Loucy (cell line): ENCODE measurements at regions not wholly inside any gene's neighbourhood (a gene's known extent, or its start where the extent isn't known, plus 50 kb on each side); places are given as distances from the start of the nearest gene placed in this dataset.

ENCODE experiments used
- H2AFZ ChIP-seq: fragments of 200-600 bp; sonication (generic); 2 replicates; pipeline ENCODE4 v1.6.0; 2016; ENCODE audit warnings: antibody characterized with exemption, mild to moderate bottlenecking, low read length, moderate library complexity
- H3F3A ChIP-seq: fragments of 200-600 bp; 2 replicates; pipeline ENCODE4 v1.6.0; 2016; ENCODE audit warnings: antibody characterized with exemption, low read depth, mild to moderate bottlenecking
- H3K27me3 ChIP-seq: fragments of 200-600 bp; sonication (generic); 2 replicates; pipeline ENCODE4 v1.6.1; 2014; ENCODE audit warnings: low read length, mild to moderate bottlenecking; ENCODE audit not compliant: insufficient read depth, poor library complexity, severe bottlenecking
- H3K36me3 ChIP-seq: fragments of 200-600 bp; sonication (generic); 2 replicates; pipeline ENCODE4 v1.6.1; 2016; ENCODE audit warnings: low read length; ENCODE audit not compliant: insufficient read depth
- H3K4me1 ChIP-seq: fragments of 200-600 bp; sonication (generic); 2 replicates; pipeline ENCODE4 v1.5.1; 2014; ENCODE audit warnings: low read length, mild to moderate bottlenecking; ENCODE audit not compliant: insufficient read depth, poor library complexity, severe bottlenecking
- H3K4me2 ChIP-seq: fragments of 200-600 bp; sonication (generic); 2 replicates; pipeline ENCODE4 v1.6.0; 2014; ENCODE audit warnings: antibody characterized with exemption, low read length, low read depth, mild to moderate bottlenecking; ENCODE audit not compliant: poor library complexity, severe bottlenecking
- H3K4me3 ChIP-seq: fragments of 200-600 bp; sonication (generic); 2 replicates; pipeline ENCODE4 v1.5.1; 2014; ENCODE audit warnings: low read length, mild to moderate bottlenecking, mixed read lengths; ENCODE audit not compliant: poor library complexity, severe bottlenecking
- H3K79me2 ChIP-seq: fragments of 200-600 bp; sonication (generic); 2 replicates; pipeline ENCODE4 v1.6.1; 2014; ENCODE audit warnings: low read length; ENCODE audit not compliant: insufficient read depth
- H3K9ac ChIP-seq: fragments of 200-600 bp; sonication (generic); 2 replicates; pipeline ENCODE4 v1.6.0; 2014; ENCODE audit warnings: mild to moderate bottlenecking, low read depth, low read length, moderate library complexity; ENCODE audit not compliant: poor library complexity, severe bottlenecking
- H3K9me2 ChIP-seq: fragments of 200-600 bp; sonication (generic); replicated peaks from 2 replicates; pipeline ENCODE4 v1.6.1; 2016; ENCODE audit warnings: low read depth, low read length, mixed read lengths
- H3K9me3 ChIP-seq: fragments of 200-600 bp; sonication (generic); 2 replicates; pipeline ENCODE4 v1.6.1; 2014; ENCODE audit warnings: mild to moderate bottlenecking, antibody characterized with exemption, low read length, low read depth; ENCODE audit not compliant: insufficient read depth
- H4K20me1 ChIP-seq: fragments of 200-600 bp; sonication (generic); 2 replicates; pipeline ENCODE4 v1.6.0; 2014; ENCODE audit warnings: antibody characterized with exemption, low read length, mild to moderate bottlenecking; ENCODE audit not compliant: insufficient read depth, poor library complexity, severe bottlenecking
- EZH2phosphoT487 ChIP-seq: fragments of 200-600 bp; IDR thresholded peaks from 2 replicates; pipeline ENCODE4 v1.6.1; 2018; ENCODE audit warnings: antibody characterized with exemption, mild to moderate bottlenecking, moderate library complexity, borderline replicate concordance
- TF ChIP-seq, protein P1 (sequence below): fragments of 200-600 bp; sonication (generic); conservative IDR thresholded peaks from 2 replicates; pipeline ENCODE4 v1.5.1; 2014; ENCODE audit warnings: mild to moderate bottlenecking, antibody characterized with exemption, low read length

DNA sequence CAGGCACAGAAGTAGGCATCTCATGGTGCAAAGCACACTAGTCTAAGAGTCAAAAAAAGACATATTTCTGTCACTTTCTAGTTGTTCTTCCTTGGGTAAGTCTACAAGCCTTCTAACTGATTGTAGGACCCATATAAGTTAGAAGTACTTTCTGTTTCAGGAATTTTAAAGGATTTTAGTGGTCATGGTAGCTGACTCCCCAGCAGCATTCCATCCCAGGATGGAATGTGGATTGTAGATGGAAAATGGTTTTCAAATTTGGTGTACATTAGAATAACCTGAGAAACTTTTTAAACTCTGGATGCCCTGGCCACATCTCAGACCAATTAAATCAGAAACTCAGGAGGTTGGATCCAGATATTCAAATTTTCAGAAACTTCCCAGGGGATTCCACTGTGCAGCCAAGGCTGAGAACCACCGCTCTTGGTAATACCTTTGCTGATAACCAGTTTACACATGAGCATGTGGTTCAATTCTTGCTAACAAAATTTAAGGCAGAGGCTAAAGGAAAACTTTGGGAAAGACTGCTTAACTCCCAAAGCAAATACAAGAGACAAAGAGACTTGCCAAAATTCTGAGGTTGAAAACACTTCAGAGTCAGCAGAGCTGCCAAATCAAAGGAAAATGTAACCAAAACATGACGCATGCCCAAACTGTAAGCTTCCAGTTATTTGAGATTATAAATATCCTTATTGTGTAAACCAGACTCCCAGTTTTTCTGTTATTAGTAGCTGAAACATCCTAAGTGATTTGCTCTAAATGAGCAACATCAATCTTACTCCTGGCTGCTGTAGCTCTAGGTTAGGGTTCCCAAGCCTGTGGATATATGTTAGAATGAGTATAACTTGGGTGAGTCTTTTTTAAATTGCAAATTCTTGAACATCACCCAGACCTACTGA, 145.4 kb upstream of the MTAP start:
- Histone ChIP-seq H3F3A (no peaks in the 10 kb centered on the region), H3K9me3 (no peaks in the 10 kb centered on the region), H2AFZ (no peak overlapping the region)

DNA sequence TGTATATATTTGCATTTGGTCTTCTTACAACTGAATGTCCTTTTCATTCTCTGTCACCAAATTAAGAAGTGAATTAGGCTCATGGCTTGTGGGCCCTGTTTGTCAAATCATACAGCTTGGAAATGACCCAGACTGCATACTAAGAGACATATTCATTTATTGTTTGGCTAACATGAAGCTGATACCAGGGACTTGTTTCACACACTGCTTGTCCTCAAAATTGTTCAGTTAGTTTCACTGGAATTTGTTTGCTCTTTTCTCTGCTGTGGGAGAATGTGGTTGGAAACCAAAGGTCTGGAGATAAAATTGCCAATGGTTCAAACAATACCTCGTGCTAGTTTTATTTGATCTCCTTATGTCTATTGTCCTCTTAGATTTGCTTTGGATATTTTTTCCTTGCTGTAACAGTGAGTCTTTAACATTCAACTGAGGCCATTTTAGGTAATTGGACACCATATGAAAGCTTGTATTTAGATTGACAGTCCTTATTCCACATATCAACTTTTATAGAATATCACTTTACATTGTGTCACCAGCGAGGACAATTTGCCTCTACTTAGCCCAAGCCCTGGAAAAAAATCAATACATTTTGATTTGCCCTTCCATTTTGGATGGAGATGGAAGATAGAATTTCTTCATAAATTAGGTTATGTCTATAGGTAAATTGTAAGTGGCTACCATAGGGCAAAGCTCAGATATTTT, 144.3 kb upstream of the MTAP start:
- Histone ChIP-seq H3K4me3 (no peak overlapping the region), H3K9me3 (no peaks in the 10 kb centered on the region), H3K79me2 (no peaks in the 10 kb centered on the region), H3K9me2 (no peaks in the 10 kb centered on the region), H2AFZ (no peak overlapping the region), H4K20me1 (no peaks in the 10 kb centered on the region), H3K9ac (no peak overlapping the region), H3F3A (no peaks in the 10 kb centered on the region), H3K4me2 (no peak overlapping the region), H3K27me3 (no peaks in the 10 kb centered on the region), H3K4me1 (no peaks in the 10 kb centered on the region), H3K36me3 (no peaks in the 10 kb centered on the region)
- TF ChIP-seq EZH2phosphoT487 = no peak
- TF ChIP-seq, protein P1, sequence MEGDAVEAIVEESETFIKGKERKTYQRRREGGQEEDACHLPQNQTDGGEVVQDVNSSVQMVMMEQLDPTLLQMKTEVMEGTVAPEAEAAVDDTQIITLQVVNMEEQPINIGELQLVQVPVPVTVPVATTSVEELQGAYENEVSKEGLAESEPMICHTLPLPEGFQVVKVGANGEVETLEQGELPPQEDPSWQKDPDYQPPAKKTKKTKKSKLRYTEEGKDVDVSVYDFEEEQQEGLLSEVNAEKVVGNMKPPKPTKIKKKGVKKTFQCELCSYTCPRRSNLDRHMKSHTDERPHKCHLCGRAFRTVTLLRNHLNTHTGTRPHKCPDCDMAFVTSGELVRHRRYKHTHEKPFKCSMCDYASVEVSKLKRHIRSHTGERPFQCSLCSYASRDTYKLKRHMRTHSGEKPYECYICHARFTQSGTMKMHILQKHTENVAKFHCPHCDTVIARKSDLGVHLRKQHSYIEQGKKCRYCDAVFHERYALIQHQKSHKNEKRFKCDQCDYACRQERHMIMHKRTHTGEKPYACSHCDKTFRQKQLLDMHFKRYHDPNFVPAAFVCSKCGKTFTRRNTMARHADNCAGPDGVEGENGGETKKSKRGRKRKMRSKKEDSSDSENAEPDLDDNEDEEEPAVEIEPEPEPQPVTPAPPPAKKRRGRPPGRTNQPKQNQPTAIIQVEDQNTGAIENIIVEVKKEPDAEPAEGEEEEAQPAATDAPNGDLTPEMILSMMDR = no peak

More for the DNA sequence above, 145.4 kb upstream of the MTAP start:
- Histone ChIP-seq H4K20me1 (no peaks in the 10 kb centered on the region), H3K9ac (no peak overlapping the region), H3K4me2 (no peak overlapping the region), H3K27me3 (no peaks in the 10 kb centered on the region), H3K4me1 (no peaks in the 10 kb centered on the region), H3K79me2 (no peaks in the 10 kb centered on the region), H3K36me3 (no peaks in the 10 kb centered on the region), H3K9me2 (no peaks in the 10 kb centered on the region), H3K4me3 (no peak overlapping the region)
- TF ChIP-seq EZH2phosphoT487 = no peak
- TF ChIP-seq, protein P1 = no peak

DNA sequence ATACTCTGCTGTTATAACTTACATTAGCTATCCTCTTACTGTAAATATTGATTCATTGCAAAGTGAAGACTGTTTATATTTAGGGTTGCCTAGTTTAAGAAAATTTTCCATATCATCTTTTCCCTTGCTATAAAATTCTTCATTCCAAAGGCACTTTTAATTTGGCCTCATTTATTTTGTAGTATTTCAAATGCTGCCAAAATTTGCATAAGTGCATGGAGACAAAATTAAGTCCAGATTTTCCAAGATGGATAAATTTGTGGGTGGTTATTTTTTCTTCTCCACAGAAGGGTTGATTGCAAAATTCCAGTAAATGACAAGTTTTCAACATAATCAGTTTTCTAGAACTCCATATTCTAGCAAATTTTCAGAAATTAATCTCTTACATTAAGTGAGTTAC, 141.5 kb upstream of the MTAP start:
- Histone ChIP-seq H4K20me1 (no peaks in the 10 kb centered on the region), H3K9me2 (no peaks in the 10 kb centered on the region), H3F3A (no peaks in the 10 kb centered on the region), H2AFZ (no peak overlapping the region), H3K36me3 (no peaks in the 10 kb centered on the region), H3K4me1 (no peaks in the 10 kb centered on the region), H3K4me3 (no peak overlapping the region), H3K9ac (no peak overlapping the region), H3K79me2 (no peaks in the 10 kb centered on the region), H3K4me2 (no peak overlapping the region), H3K27me3 (no peaks in the 10 kb centered on the region), H3K9me3 (no peaks in the 10 kb centered on the region)
- TF ChIP-seq, protein P1 = no peak
- TF ChIP-seq EZH2phosphoT487 = no peak
